ENCODE measurements at regions not wholly inside any gene's neighbourhood (a gene's known extent, or its start where the extent isn't known, plus 50 kb on each side); places are given as distances from the start of the nearest gene placed in this dataset.
A peak's percentile ranks its signal among the peaks of the same experiment; 100 is the strongest.

- peak; percentile 11 for DNase-seq
Measured at GRCh38 chr5:174414315-174414710, 310.1 kb upstream of the MSX2 start.

GRCh38 chr5:174418809-174419539, 305.4 kb upstream of the MSX2 start:
- DNase-seq: peak; percentile 13

- DNase-seq: peak; percentile 89
Measured at GRCh38 chr5:174419540-174420132, 304.7 kb upstream of the MSX2 start.

- peak; percentile 31 for DNase-seq
Measured at GRCh38 chr5:174420651-174421407, 303.6 kb upstream of the MSX2 start.

- no peak for DNase-seq
Measured at GRCh38 chr5:174421408-174421805, 303.0 kb upstream of the MSX2 start.

GRCh38 chr5:174423558-174423957, 300.8 kb upstream of the MSX2 start:
- no peak for DNase-seq

GRCh38 chr5:174424219-174425053, 299.9 kb upstream of the MSX2 start:
- DNase-seq: no peak

GRCh38 chr5:174425271-174425963, 299.0 kb upstream of the MSX2 start:
- no peak for DNase-seq

- DNase-seq: no peak
Measured at GRCh38 chr5:174425964-174426290, 298.5 kb upstream of the MSX2 start.

GRCh38 chr5:174426388-174426787, 298.0 kb upstream of the MSX2 start:
- no peak for DNase-seq

- DNase-seq: no peak
Measured at GRCh38 chr5:174426851-174427250, 297.5 kb upstream of the MSX2 start.

GRCh38 chr5:174427304-174427703, 297.1 kb upstream of the MSX2 start:
- no peak for DNase-seq

GRCh38 chr5:174428895-174429294, 295.5 kb upstream of the MSX2 start:
- no peak for DNase-seq

GRCh38 chr5:174430940-174431339, 293.4 kb upstream of the MSX2 start:
- DNase-seq: no peak

GRCh38 chr5:174431504-174431903, 292.9 kb upstream of the MSX2 start:
- DNase-seq: no peak

GRCh38 chr5:174433098-174433497, 291.3 kb upstream of the MSX2 start:
- no peak for DNase-seq

- DNase-seq: no peak
Measured at GRCh38 chr5:174436750-174437149, 287.6 kb upstream of the MSX2 start.

- DNase-seq: no peak
Measured at GRCh38 chr5:174444479-174445188, 279.7 kb upstream of the MSX2 start.

GRCh38 chr5:174446446-174446845, 277.9 kb upstream of the MSX2 start:
- DNase-seq: no peak

GRCh38 chr5:174446988-174447387, 277.4 kb upstream of the MSX2 start:
- DNase-seq: no peak

- DNase-seq: no peak
Measured at GRCh38 chr5:174448041-174448440, 276.3 kb upstream of the MSX2 start.

- DNase-seq: no peak
Measured at GRCh38 chr5:174448662-174449061, 275.7 kb upstream of the MSX2 start.
